NCI-H1105 treated with DMSO at 0.1 percent for 48 hours (cell line): ENCODE measurements at regions not wholly inside any gene's neighbourhood (a gene's known extent, or its start where the extent isn't known, plus 50 kb on each side); places are given as distances from the start of the nearest gene placed in this dataset.

Experiments used
- DNase-seq: peaks from one replicate; lab custom pipeline; 2025; lab: John Stamatoyannopoulos, UW

- no peak for DNase-seq
Observed at GRCh38 chr1:228990906-228991569, 255.8 kb downstream of the RHOU start.

- no peak for DNase-seq
Observed at GRCh38 chr1:228992044-228992443, 256.8 kb downstream of the RHOU start.

GRCh38 chr1:228992907-228993535, 257.7 kb downstream of the RHOU start:
- no peak for DNase-seq

GRCh38 chr1:228994676-228995594, 259.7 kb downstream of the RHOU start:
- DNase-seq, result no peak

- DNase-seq, result no peak
Observed at GRCh38 chr1:228996281-228996680, 261.0 kb downstream of the RHOU start.

GRCh38 chr1:228997721-228998144, 262.5 kb downstream of the RHOU start:
- no peak for DNase-seq

- no peak for DNase-seq
Observed at GRCh38 chr1:228998179-228998578, 262.9 kb downstream of the RHOU start.

GRCh38 chr1:228999446-229000170, 264.3 kb downstream of the RHOU start:
- DNase-seq, result no peak

- no peak for DNase-seq
Observed at GRCh38 chr1:229000187-229000586, 264.9 kb downstream of the RHOU start.

- no peak for DNase-seq
Observed at GRCh38 chr1:229001467-229002011, 266.3 kb downstream of the RHOU start.

- no peak for DNase-seq
Observed at GRCh38 chr1:229002037-229002436, 266.8 kb downstream of the RHOU start.

GRCh38 chr1:229002451-229002960, 267.2 kb downstream of the RHOU start:
- DNase-seq, result no peak

- no peak for DNase-seq
Observed at GRCh38 chr1:229003233-229004031, 267.5 kb upstream of the RAB4A start.

GRCh38 chr1:229004066-229004833, 266.7 kb upstream of the RAB4A start:
- no peak for DNase-seq

- DNase-seq, result no peak
Observed at GRCh38 chr1:229005097-229005496, 265.8 kb upstream of the RAB4A start.

GRCh38 chr1:229005556-229005955, 265.4 kb upstream of the RAB4A start:
- no peak for DNase-seq

- DNase-seq, result no peak
Observed at GRCh38 chr1:229006121-229006870, 264.6 kb upstream of the RAB4A start.

- no peak for DNase-seq
Observed at GRCh38 chr1:229007167-229007566, 263.7 kb upstream of the RAB4A start.

- no peak for DNase-seq
Observed at GRCh38 chr1:229007701-229008100, 263.2 kb upstream of the RAB4A start.
